ENCODE measurements at regions not wholly inside any gene's neighbourhood (a gene's known extent, or its start where the extent isn't known, plus 50 kb on each side); places are given as distances from the start of the nearest gene placed in this dataset.
A peak's percentile ranks its signal among the peaks of the same experiment; 100 is the strongest.

GRCh38 chr12:47397664-47398281 is 308.1 kb downstream of the RPAP3 start:
- Histone ChIP-seq H3K4me3 (ENCODE audit: low read length) (no peak overlapping the region), H3K36me3 (ENCODE audit: control insufficient read depth, insufficient read depth, low read length) (no peaks in the 10 kb centered on the region), H3K9me3 (ENCODE audit: control insufficient read depth, low read length) (no peaks in the 10 kb centered on the region), H3K27me3 (ENCODE audit: control insufficient read depth, insufficient read depth, low read length) (no peaks in the 10 kb centered on the region), H3K9ac (ENCODE audit: low read length) (no peak overlapping the region), H3K4me1 (ENCODE audit: control insufficient read depth, insufficient read depth, low read length) (peaks cover 3% of the 10 kb centered on the region)

GRCh38 chr12:47396902-47397663 is 308.7 kb downstream of the RPAP3 start:
- H3K9me3 ChIP-seq (ENCODE audit: control insufficient read depth, low read length) = no peaks in the 10 kb centered on the region
- no peak overlapping the region for H3K9ac ChIP-seq (ENCODE audit: low read length)
- H3K4me3 ChIP-seq (ENCODE audit: low read length) = no peak overlapping the region
- no peaks in the 10 kb centered on the region for H3K36me3 ChIP-seq (ENCODE audit: control insufficient read depth, insufficient read depth, low read length)
- peaks cover 3% of the 10 kb centered on the region for H3K4me1 ChIP-seq (ENCODE audit: control insufficient read depth, insufficient read depth, low read length)
- no peaks in the 10 kb centered on the region for H3K27me3 ChIP-seq (ENCODE audit: control insufficient read depth, insufficient read depth, low read length)

- Histone ChIP-seq H3K4me3 (ENCODE audit: low read length) (no peak overlapping the region), H3K4me1 (ENCODE audit: control insufficient read depth, insufficient read depth, low read length) (peaks cover 3% of the 10 kb centered on the region), H3K27me3 (ENCODE audit: control insufficient read depth, insufficient read depth, low read length) (no peaks in the 10 kb centered on the region), H3K36me3 (ENCODE audit: control insufficient read depth, insufficient read depth, low read length) (no peaks in the 10 kb centered on the region), H3K9me3 (ENCODE audit: control insufficient read depth, low read length) (no peaks in the 10 kb centered on the region), H3K9ac (ENCODE audit: low read length) (no peak overlapping the region)
Observed at GRCh38 chr12:47394070-47394469, 311.8 kb downstream of the RPAP3 start.

GRCh38 chr12:47393403-47393790 is 312.4 kb downstream of the RPAP3 start:
- peaks cover 3% of the 10 kb centered on the region for H3K4me1 ChIP-seq (ENCODE audit: control insufficient read depth, insufficient read depth, low read length)
- H3K9ac ChIP-seq (ENCODE audit: low read length) = peak overlapping the region; percentile 8
- no peaks in the 10 kb centered on the region for H3K36me3 ChIP-seq (ENCODE audit: control insufficient read depth, insufficient read depth, low read length)
- no peaks in the 10 kb centered on the region for H3K27me3 ChIP-seq (ENCODE audit: control insufficient read depth, insufficient read depth, low read length)
- no peak overlapping the region for H3K4me3 ChIP-seq (ENCODE audit: low read length)
- H3K9me3 ChIP-seq (ENCODE audit: control insufficient read depth, low read length) = no peaks in the 10 kb centered on the region

- Histone ChIP-seq H3K4me1 (ENCODE audit: control insufficient read depth, insufficient read depth, low read length) (peaks cover 3% of the 10 kb centered on the region), H3K27me3 (ENCODE audit: control insufficient read depth, insufficient read depth, low read length) (no peaks in the 10 kb centered on the region), H3K36me3 (ENCODE audit: control insufficient read depth, insufficient read depth, low read length) (no peaks in the 10 kb centered on the region), H3K9ac (ENCODE audit: low read length) (no peak overlapping the region), H3K9me3 (ENCODE audit: control insufficient read depth, low read length) (no peaks in the 10 kb centered on the region), H3K4me3 (ENCODE audit: low read length) (no peak overlapping the region)
Observed at GRCh38 chr12:47391566-47391965, 311.8 kb upstream of the AMIGO2 start.

GRCh38 chr12:47388712-47389111 is 309.0 kb upstream of the AMIGO2 start:
- no peaks in the 10 kb centered on the region for H3K36me3 ChIP-seq (ENCODE audit: control insufficient read depth, insufficient read depth, low read length)
- H3K4me1 ChIP-seq (ENCODE audit: control insufficient read depth, insufficient read depth, low read length) = peaks cover 3% of the 10 kb centered on the region
- no peak overlapping the region for H3K9ac ChIP-seq (ENCODE audit: low read length)
- H3K9me3 ChIP-seq (ENCODE audit: control insufficient read depth, low read length) = no peaks in the 10 kb centered on the region
- H3K4me3 ChIP-seq (ENCODE audit: low read length) = no peak overlapping the region
- no peaks in the 10 kb centered on the region for H3K27me3 ChIP-seq (ENCODE audit: control insufficient read depth, insufficient read depth, low read length)

- Histone ChIP-seq H3K4me3 (ENCODE audit: low read length) (no peak overlapping the region), H3K36me3 (ENCODE audit: control insufficient read depth, insufficient read depth, low read length) (no peaks in the 10 kb centered on the region), H3K4me1 (ENCODE audit: control insufficient read depth, insufficient read depth, low read length) (no peaks in the 10 kb centered on the region), H3K27me3 (ENCODE audit: control insufficient read depth, insufficient read depth, low read length) (no peaks in the 10 kb centered on the region), H3K9me3 (ENCODE audit: control insufficient read depth, low read length) (no peaks in the 10 kb centered on the region), H3K9ac (ENCODE audit: low read length) (no peak overlapping the region)
Observed at GRCh38 chr12:47387994-47388393, 308.2 kb upstream of the AMIGO2 start.

- no peak overlapping the region for H3K4me3 ChIP-seq (ENCODE audit: low read length)
- H3K36me3 ChIP-seq (ENCODE audit: control insufficient read depth, insufficient read depth, low read length) = no peaks in the 10 kb centered on the region
- H3K27me3 ChIP-seq (ENCODE audit: control insufficient read depth, insufficient read depth, low read length) = no peaks in the 10 kb centered on the region
- no peaks in the 10 kb centered on the region for H3K9me3 ChIP-seq (ENCODE audit: control insufficient read depth, low read length)
- H3K4me1 ChIP-seq (ENCODE audit: control insufficient read depth, insufficient read depth, low read length) = no peaks in the 10 kb centered on the region
- no peak overlapping the region for H3K9ac ChIP-seq (ENCODE audit: low read length)
Observed at GRCh38 chr12:47385653-47386052, 305.9 kb upstream of the AMIGO2 start.

GRCh38 chr12:47383942-47384341 is 304.2 kb upstream of the AMIGO2 start:
- no peaks in the 10 kb centered on the region for H3K36me3 ChIP-seq (ENCODE audit: control insufficient read depth, insufficient read depth, low read length)
- H3K9me3 ChIP-seq (ENCODE audit: control insufficient read depth, low read length) = no peaks in the 10 kb centered on the region
- no peaks in the 10 kb centered on the region for H3K4me1 ChIP-seq (ENCODE audit: control insufficient read depth, insufficient read depth, low read length)
- no peaks in the 10 kb centered on the region for H3K27me3 ChIP-seq (ENCODE audit: control insufficient read depth, insufficient read depth, low read length)
- no peak overlapping the region for H3K4me3 ChIP-seq (ENCODE audit: low read length)
- H3K9ac ChIP-seq (ENCODE audit: low read length) = no peak overlapping the region

- Histone ChIP-seq H3K4me3 (ENCODE audit: low read length) (no peak overlapping the region), H3K9ac (ENCODE audit: low read length) (no peak overlapping the region), H3K9me3 (ENCODE audit: control insufficient read depth, low read length) (no peaks in the 10 kb centered on the region), H3K36me3 (ENCODE audit: control insufficient read depth, insufficient read depth, low read length) (no peaks in the 10 kb centered on the region), H3K4me1 (ENCODE audit: control insufficient read depth, insufficient read depth, low read length) (no peaks in the 10 kb centered on the region), H3K27me3 (ENCODE audit: control insufficient read depth, insufficient read depth, low read length) (no peaks in the 10 kb centered on the region)
Observed at GRCh38 chr12:47382305-47382704, 302.5 kb upstream of the AMIGO2 start.

GRCh38 chr12:47378907-47379306 is 299.1 kb upstream of the AMIGO2 start:
- no peak overlapping the region for H3K9ac ChIP-seq (ENCODE audit: low read length)
- no peaks in the 10 kb centered on the region for H3K27me3 ChIP-seq (ENCODE audit: control insufficient read depth, insufficient read depth, low read length)
- no peaks in the 10 kb centered on the region for H3K9me3 ChIP-seq (ENCODE audit: control insufficient read depth, low read length)
- H3K4me1 ChIP-seq (ENCODE audit: control insufficient read depth, insufficient read depth, low read length) = no peaks in the 10 kb centered on the region
- H3K36me3 ChIP-seq (ENCODE audit: control insufficient read depth, insufficient read depth, low read length) = no peaks in the 10 kb centered on the region
- no peak overlapping the region for H3K4me3 ChIP-seq (ENCODE audit: low read length)

GRCh38 chr12:47378222-47378582 is 298.4 kb upstream of the AMIGO2 start:
- Histone ChIP-seq H3K4me3 (ENCODE audit: low read length) (no peak overlapping the region), H3K9ac (ENCODE audit: low read length) (no peak overlapping the region), H3K9me3 (ENCODE audit: control insufficient read depth, low read length) (no peaks in the 10 kb centered on the region), H3K27me3 (ENCODE audit: control insufficient read depth, insufficient read depth, low read length) (no peaks in the 10 kb centered on the region), H3K4me1 (ENCODE audit: control insufficient read depth, insufficient read depth, low read length) (no peaks in the 10 kb centered on the region), H3K36me3 (ENCODE audit: control insufficient read depth, insufficient read depth, low read length) (no peaks in the 10 kb centered on the region)
